ENCODE measurements at regions not wholly inside any gene's neighbourhood (a gene's known extent, or its start where the extent isn't known, plus 50 kb on each side); places are given as distances from the start of the nearest gene placed in this dataset.

DNA sequence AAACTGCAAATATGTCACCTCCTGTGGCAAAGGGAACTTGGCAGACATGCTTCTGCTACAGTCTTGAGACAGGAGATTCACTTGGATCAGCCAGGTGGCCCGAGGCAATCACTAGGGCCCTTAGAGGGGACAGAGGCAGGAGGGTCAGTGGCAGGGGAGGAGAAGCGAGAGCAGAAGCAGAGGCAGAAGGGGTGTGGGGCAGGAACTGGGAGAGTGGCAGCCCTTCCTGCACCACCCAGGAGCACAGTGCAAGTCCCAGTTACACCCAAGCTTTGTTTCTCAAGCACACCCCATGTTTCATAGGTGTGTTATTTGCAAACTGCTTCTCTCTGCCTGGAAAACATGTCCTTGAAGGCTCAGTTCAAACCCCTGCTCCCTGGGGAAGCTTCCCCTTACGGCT lies 309.7 kb upstream of the MYT1L start:
- DNase-seq (ENCODE audit: low read depth) = no peak

DNA sequence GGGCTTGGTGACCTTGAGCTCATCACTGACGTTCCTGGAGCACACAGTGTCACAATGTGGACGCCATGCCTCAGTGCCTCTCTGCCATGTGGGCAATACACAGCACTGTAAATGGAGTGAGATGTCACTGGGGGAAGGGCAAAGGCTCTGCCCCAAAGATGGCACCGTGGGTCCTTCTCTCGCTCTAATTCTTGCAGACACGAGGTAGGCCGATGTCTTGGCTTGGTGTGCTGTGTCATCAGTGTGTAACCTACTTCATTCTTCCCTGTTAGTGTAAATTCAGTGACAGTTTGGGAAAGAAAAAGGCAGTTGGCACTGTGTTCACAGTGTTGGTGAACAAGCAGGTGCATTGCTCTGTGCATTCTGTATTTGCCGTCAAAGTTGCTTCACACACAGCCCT lies 309.3 kb upstream of the MYT1L start:
- no peak for DNase-seq (ENCODE audit: low read depth)

DNA sequence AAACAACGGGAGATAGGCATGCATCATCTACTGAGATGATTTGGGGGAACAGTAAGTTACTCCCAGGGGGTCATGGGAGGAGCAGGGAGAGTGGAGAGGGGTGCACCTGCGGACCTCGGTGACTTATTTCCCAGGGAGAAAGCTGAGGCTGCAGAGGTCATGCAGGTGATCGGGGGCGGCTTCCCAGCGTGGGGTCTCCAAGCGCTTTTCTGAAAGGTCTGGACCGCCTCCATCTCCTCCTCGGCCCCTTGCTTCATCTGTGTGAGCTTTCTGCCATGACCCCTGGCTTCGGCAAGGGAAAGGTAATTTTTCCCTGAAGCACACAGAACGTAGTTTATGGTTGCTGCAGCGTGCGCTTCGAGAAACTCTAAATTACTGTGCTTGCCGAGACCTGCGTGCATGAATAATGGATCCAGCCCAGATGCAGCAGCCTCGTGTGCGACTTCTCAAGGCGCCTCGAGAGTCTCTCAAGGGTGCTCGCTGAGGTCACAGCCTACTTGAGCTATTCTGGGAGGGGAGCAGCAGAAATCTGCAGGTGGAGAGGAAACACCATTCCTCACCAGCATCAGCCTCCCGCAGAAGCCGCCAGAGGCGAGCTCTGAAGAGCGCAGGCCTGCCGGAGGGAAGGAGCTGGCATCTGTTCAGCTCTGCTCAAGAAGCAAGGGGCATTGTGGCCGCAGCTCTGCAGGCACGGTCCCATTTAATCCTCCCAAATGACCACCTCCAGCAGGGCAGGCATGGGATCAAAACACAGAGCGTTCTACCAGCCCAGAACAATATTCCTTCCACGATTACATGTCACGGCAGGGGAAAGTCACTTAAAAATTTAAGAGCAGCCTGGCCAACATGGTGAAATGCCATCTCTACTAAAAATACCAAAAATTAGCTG lies 308.4 kb upstream of the MYT1L start:
- no peak for DNase-seq (ENCODE audit: low read depth)

DNA sequence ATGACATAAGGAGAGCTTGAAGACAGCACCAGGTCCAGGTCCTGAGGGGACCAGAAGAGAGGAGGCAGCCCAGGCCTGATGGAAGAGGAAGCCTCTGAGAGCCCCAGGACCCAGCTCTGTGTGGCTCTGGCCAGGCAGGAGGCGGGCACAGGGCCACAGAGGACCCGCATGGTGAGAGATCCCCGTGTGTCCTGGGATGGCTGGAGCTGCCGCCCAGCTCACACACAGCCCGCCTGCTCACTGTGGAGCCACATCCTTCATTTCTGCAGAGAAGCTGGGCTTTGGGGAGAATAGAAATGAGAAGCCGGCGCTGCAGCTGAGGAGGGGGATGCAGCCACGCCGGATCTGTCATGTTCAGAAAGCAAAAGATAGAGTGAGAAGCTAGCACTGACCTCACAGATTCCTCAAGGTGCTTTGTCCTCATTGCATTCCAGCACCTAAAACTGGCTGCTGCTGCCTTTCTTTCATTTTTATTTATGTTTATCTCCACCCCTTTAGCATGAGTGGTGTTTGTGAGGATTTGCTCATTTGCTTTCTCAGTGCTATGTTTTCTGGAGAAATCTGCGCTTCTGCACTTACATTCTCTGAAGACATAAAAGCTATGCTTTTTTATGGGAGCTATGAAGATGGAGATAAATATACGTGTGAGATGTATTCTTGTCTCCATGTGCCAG lies 307.6 kb upstream of the MYT1L start:
- no peak for DNase-seq (ENCODE audit: low read depth)

DNA sequence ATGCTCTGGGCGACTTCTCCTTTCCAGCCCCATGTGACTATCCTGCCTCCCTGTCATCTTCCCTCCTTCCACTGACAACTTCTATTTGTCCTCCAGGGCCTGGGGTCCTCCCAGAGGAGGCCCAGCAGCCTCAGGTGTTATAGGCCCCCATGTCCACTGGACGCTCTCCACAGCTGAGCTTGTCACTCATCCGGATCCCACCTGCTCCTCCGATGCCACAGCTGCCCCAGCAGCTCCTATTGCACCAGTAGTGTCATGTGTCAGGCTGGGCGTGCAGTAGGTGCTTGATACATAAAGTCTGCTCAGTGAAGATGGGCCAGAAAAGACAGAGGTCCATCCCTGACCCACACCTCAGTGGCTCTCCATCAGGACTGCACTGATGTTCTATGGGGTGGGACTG lies 305.7 kb upstream of the MYT1L start:
- DNase-seq (ENCODE audit: low read depth) = no peak

DNA sequence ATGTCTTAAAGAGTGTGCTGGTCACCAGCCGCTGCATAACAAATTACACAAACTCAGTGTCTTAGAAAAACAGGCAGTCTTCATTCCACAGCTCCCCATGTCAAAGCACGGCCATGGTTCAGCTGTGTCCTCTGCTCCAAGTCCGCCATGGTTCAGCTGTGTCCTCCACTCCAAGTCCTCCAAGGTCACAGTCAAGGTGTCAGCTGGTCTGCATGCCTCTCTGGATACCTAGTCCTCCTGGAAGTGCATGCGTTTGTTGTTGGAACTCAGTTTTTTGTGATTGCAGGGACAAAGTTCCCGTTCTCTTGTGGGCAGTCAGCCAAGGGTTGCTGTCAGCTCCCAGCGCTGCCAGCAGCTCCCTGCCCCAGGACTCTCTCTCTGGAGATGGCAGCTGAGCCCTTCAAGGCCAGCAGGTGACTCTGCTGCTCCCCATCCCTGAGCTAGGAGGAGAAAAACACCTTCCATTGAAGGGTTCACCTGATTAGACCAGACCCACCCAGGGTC lies 304.0 kb upstream of the MYT1L start:
- no peak for DNase-seq (ENCODE audit: low read depth)

DNA sequence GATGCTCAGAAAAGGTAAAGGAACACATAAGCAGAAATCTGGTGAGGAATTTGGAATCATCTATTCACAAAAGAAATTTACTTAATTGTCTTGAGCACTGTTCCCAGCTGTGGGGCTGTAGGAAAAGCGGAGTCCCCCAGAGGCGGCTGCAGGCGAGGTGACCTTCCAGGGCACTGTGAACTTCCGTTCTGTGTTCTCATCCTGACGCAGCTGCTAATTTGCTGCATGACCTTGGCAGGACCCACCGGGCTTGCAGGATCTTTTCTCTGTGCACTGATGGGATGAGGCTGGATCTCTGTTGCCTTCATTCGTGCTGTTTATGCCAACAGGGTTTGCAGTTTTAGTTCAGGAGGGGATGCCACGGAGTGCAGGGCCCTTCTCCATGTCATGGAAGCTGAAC lies 301.9 kb upstream of the MYT1L start:
- DNase-seq (ENCODE audit: low read depth) = no peak

DNA sequence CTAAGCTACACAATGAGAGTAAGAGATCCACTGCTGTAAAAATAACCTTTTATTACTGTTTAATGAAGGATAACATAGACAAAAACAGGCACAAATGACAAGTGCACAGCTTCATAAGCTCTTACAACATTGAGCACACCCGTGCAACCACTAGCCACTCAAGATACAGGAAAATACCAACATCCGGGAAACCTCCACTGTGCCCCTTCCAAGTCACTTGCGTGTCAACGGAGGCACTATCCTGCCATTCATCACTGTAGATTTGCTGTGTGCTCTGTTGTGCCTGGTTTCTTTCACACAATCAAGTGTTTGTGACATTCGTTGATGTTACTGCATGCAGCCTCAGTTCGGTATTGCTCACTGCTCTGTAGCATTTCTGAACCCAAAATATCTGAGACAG lies 292.9 kb upstream of the MYT1L start:
- no peak for DNase-seq (ENCODE audit: low read depth)

DNA sequence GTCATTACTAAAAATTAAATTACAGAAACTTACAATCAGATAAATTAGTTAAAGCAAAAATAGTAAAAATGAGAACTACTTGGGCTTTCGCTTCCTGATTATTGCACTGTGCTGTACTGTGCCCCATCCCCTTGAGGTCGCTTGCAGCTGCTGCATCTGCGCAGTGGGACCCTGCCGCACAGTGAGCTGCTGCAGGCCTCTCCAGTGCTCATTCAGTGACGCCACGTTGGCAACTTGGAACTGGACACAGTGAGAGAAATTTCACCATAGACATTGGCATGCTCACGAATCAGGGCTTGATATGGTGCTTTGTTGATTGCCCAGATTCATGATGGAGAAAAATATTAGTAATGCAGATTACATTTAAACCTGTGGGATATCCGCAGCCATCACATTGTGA lies 290.8 kb upstream of the MYT1L start:
- no peak for DNase-seq (ENCODE audit: low read depth)

DNA sequence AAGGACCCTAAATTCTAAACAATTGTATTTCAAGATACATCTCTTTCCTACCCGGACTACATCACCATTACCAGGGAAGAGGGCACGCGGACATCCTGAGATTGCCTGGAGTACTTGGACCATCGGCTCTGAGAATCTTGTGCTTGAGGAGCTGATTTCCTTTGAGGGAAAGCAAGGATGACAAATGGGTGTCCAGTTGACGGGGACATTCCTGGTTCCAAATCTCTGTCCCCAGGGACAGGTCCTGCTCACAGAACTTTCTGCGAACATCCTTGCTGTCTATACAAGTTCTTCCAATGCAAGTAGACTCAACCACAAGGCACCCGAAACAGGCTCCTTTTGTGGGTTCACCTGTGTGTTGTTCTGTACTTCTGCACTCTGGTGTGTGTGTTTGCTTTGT lies 289.5 kb upstream of the MYT1L start:
- no peak for DNase-seq (ENCODE audit: low read depth)

DNA sequence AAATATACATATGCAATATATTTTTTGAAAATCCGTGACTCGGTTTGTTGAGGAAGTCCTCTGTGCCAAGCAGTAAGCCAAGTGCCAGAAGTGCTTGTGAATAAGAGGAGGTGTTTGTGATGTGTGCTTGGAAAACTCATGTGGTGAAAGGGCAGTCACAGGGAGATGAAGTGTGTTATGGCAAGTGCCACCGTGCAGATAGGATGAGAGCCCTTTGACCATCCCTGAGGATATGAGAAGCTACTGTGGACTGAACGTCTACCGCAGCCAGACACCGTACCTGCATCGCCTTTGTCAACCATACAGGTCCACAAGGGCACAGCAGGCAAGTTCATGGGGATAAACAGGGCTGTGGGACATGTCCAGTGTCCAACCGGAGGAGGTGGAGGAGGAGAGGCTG lies 288.9 kb upstream of the MYT1L start:
- no peak for DNase-seq (ENCODE audit: low read depth)

DNA sequence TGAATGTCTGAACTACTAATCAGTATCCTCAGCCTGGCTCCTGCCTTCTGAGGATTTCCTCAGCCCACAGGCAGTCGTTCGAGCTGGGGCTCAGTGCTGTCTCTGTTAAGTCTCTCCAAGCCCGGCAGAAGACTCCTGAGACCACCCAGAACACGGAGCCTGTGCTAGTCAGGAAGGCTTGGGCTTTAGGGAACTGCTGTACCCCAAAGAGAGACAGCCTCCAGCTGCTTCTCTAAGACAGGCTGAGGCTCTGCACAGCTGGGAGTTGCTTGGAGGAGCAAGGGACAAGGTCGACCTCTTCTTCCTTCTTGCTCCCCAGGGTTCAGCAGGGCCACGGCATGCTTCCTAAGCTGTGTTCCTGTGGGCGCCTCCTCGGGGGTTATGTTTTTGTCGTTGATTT lies 283.4 kb upstream of the MYT1L start:
- DNase-seq (ENCODE audit: low read depth) = no peak

DNA sequence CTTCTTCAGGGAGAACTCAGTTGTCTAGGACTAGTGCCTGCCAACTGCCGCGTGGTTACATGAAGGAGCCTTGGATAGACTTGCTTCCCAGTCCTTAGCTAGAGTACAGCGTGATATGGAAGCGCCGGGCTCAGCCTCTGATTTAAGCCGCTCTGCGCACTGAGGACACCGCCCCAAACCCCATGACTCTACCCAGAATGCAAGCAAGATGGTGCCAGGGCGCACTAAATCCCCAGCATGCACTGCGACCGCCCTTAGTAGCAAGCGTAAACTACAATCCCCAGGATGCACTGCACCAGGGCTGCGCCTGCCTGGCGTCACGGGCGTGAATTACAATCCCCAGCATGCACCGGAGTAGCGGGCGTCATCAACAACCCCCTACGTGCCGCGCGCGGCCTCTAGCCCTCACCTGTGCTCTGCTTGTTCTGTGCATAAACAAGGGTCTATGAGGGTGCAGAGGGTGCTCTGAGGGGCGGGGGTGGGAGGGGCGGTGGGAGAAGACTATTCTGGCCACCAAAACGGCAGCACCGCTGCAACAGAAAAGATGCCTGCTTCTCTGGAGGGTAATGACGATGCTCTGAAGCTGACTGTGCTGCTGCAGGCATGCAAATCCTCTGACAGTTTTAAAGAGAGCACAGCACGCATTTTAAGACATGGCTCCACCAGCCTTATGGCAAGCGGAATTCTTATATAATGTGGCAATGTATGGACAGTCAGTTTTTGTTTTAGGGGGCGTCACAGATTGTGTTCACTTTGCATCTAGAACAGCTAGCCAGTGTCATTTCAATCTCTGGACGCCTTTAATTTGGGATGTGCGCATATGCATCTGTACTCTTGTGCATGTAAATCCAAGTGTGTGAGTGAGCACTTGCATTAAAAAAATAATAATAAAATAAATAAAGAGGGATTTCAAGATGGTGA lies 282.5 kb upstream of the MYT1L start:
- peak; percentile 54 for DNase-seq (ENCODE audit: low read depth)

DNA sequence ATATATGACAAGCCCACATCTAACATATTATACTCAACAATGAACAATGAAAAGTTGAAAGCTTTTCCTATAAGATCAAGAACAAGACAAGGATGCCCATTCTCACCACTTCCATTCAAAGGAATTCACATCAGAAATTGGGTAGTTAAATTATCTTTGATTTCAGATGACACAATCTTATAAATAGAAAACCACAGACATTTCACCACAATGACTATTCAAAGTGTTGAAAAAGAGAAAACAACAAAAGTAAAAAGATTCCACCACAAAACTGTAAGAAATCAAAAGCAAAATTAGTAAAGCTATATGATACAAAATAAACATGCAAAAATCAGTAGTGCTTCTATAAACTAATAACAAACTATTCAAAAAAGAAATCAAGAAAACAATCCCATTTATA lies 279.7 kb upstream of the MYT1L start:
- DNase-seq (ENCODE audit: low read depth) = no peak

DNA sequence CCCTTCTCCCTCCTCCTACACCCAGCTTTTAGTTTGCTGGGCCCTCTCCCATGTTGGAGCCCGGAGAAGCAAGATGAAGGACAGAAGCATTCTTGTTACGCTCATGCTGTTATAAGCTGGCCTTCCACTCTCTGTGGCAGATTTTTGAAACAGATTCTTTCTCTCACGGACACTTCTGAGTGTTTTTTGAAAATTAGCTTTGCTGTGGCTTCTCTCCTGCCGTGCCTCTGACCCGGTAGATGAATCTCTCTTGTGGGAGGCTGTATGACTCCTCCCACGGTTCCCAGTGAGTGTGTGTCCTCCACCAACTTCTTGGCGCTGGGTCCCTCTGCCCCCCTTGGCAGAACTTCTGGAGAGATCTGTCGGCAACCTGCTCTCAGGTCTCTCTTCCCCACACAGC lies 269.3 kb upstream of the MYT1L start:
- no peak for DNase-seq (ENCODE audit: low read depth)

DNA sequence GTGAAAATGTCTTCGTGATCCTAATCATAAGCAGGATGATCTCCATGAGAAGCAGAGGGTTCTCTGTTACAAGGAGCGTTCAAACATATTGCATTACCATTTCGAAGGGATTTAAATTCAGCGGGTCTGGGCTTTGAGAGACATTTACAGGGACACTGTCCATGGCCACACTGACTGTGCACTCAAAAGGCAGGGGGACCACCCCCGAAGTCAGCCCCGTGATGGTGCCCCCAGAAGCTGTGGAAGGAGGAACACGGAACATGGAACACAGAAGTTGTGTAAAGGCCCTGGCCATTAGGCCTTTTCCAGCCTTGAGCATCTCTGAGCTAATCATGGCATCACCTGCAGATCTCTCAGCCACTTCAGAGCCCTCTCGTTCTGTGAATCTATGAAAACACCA lies 268.4 kb upstream of the MYT1L start:
- DNase-seq (ENCODE audit: low read depth) = no peak

DNA sequence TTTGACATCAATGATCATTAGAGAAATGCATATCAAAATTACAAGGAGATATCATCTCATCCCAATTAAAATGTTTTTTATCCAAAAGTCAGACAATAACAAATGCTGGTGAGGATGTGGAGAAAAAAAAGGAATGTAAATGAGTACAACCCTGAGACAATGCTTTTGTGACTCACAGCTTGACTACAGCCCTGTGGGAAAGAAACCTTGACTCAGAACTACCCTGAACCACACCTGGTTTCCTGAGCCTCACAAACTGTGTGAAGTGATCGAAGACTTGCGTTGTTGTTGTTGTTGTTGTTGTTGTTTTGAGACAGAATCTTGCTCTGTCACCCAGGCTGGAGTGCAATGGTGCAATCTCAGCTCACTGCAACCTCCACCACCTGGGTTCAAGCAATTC lies 266.6 kb upstream of the MYT1L start:
- no peak for DNase-seq (ENCODE audit: low read depth)

DNA sequence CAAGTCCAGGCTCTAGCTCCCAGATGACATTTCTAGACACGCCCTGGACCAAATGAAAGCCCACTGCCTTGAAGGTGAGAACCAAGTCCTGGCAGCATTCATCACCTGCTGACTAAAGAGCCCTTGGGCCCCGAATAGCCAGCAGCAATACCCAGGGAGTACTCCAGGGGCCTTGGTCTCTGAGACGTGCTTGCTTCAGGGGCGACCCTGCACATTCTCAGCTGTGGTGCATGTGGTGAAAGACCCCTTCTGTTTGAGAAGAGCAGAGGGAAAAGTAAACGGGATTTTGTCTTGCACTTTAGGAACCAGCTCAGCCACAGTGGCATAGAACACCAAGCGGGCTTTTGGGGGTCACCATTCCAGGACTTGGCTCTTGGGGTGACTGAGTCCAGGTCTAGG lies 260.5 kb upstream of the MYT1L start:
- DNase-seq (ENCODE audit: low read depth) = no peak

DNA sequence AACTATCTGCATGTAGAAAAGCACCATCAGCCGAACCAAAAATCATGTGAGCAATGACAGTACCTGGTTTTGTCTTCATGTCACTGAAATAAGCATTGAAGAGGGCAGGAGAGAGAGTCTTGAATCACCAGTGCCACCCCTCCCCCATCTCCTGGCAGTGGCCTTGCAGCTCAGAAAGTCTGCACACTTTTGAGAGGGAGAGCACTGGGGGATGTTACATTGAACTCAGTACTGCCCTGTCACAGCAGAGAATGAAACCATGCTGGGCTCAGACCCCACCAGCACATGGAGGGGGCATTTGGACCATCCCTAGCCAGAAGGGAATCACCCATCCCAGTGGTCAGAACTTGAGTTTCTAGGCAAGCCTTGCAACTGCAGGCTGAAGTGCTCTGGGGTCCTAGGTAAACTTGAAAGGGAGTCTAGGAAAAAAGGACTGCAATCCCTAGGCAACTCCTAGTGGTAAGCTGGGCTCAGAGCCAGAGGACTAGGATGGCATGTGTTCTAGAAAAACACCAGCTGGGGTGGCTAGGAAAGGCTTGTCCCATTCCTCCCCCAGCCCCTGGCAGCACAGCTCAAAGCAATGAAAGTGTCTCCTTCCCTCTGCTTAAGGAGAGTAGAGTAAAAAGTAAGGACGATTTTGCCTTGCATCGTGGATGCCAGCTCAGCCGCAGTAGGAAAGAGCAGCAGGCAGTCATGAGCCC lies 259.9 kb upstream of the MYT1L start:
- DNase-seq (ENCODE audit: low read depth) = no peak

DNA sequence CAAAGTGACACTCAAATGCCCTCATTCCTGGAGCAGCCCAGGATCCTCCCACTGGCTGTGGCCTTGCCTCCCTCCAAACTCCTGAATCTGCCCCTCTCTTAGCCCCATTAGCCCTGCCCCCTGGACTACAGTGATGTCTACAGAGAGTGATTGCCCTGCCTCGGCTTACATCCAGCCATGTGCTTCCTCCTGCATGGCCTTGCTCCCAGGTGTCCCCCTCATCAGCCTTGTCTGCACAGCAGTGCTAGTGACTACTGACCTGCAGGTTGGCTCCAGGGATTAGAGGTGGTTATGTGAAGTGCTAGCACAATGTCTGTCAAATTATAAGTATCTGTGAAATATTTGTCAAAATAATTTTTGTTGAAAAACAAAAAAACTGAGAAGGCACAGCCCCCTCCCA lies 259.1 kb upstream of the MYT1L start:
- no peak for DNase-seq (ENCODE audit: low read depth)

DNA sequence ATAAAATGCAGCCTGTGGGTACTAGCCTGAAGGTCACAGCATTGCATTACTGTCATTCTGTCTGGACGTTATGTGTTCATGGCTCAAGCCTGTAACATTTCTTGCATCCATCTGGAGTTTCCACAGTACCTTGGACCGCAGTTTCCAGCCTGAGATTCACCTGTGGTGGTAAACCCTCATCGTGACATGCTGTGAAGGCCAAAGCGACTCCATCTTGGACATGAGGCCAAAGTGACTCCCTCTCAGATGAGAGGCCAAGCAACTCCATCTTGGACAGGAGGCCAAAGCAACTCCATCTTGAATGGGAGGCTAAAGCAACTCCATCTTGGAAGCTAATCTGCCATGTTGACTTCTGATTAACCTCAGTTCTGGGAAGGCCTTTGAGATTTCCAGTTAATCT lies 257.7 kb upstream of the MYT1L start:
- DNase-seq (ENCODE audit: low read depth) = no peak

DNA sequence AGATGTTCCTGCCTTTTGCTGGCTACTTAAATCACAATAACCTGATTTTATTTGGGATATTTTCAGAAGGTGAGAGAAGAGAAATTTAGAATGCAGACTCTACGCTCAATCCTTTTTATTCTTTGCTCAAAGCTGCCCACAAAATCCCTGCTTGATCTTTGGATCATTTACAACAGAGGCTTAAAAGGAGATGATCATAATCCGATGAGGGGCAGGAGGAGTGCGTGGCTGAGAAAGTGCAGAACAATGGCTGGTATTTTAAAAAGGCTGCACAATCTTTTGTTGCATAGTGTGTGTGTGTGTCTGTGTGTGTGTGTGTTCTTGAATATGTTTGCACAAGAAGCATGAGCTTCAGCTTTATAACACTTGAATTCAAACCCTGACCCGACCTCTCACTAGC lies 256.3 kb upstream of the MYT1L start:
- DNase-seq (ENCODE audit: low read depth) = no peak
